K562 (cell line): ENCODE measurements at regions not wholly inside any gene's neighbourhood (a gene's known extent, or its start where the extent isn't known, plus 50 kb on each side); places are given as distances from the start of the nearest gene placed in this dataset.

Source experiments
- ATAC-seq: fragments of 200-7000 bp; cut with Tn5 transposase; 3 replicates; pipeline ENCODE4 v1.9.1; 2020; ENCODE audit warnings: moderate library complexity
- BruUV-seq: library from RNA; stranded (reverse); fragments of 400-500 nt; replicated peaks from 2 replicates; lab custom pipeline; 2021; lab: Mats Ljungman, UMichigan
- CTCF ChIA-PET: fragments of 300-600 bp; formaldehyde crosslinking; extraction: SDS; loops from one replicate; lab custom pipeline; 2021; ENCODE audit warnings: low intra/inter-chr PET ratio; lab: Yijun Ruan, JAX
- POLR2A ChIA-PET: fragments of 300-600, 350-650 bp; sonication (Branson Sonifier 250); formaldehyde crosslinking; extraction: SDS; loops from one replicate; lab custom pipeline; 2021; ENCODE audit warnings: antibody characterized with exemption, inconsistent platforms; lab: Yijun Ruan, JAX
- DNase-seq, 4 experiments: peaks; one replicate each; pipeline versions ENCODE4 v3.0.0 to v3.0.0-alpha.2; 2011 to 2018; ENCODE audit warnings: low spot score in 3 of 4, mixed read lengths in 3 of 4; ENCODE audit errors: extremely low read depth in 1 of 4
- FAIRE-seq: peaks from 2 replicates; lab custom pipeline; 2011; peaks lifted over from hg19 to GRCh38; lab: Jason Lieb, UNC
- H2AFZ ChIP-seq: 2 replicates; pipeline ENCODE4 v1.6.0; 2011; ENCODE audit warnings: low read depth, low read length, control low read depth, inconsistent platforms
- H3K27ac ChIP-seq: fragments of 200-600 bp; 3 replicates; pipeline ENCODE4 v1.8.0; 2011; ENCODE audit warnings: low read depth, mild to moderate bottlenecking, control low read depth, inconsistent platforms, low read length, moderate library complexity, mixed read lengths; ENCODE audit errors: extremely low read depth
- H3K27me3 ChIP-seq, 2 experiments: fragments of 300-600 bp in 1 of 2; 2 replicates in 1 of 2; 3 replicates in 1 of 2; pipeline versions ENCODE4 v1.6.0 to v1.8.0; 2011; ENCODE audit warnings: inconsistent platforms in 2 of 2, low read length in 2 of 2, mild to moderate bottlenecking in 1 of 2, mixed read lengths in 1 of 2, moderate library complexity in 1 of 2; ENCODE audit not compliant: control insufficient read depth in 2 of 2, insufficient read depth in 2 of 2
- H3K36me3 ChIP-seq: fragments of 300-600 bp; 3 replicates; pipeline ENCODE4 v1.8.0; 2011; ENCODE audit warnings: mild to moderate bottlenecking, low read length, inconsistent platforms; ENCODE audit not compliant: control insufficient read depth, insufficient read depth
- H3K4me1 ChIP-seq, 2 experiments: fragments of 200-600 bp in 1 of 2; replicated peaks in 1 of 2; 2 replicates in 1 of 2; 3 replicates in 1 of 2; pipeline versions ENCODE4 v1.5.1 to v1.8.0; 2011; ENCODE audit warnings: inconsistent platforms in 2 of 2, low read length in 2 of 2, mild to moderate bottlenecking in 1 of 2, mixed read lengths in 1 of 2, moderate library complexity in 1 of 2; ENCODE audit not compliant: control insufficient read depth in 2 of 2, insufficient read depth in 2 of 2
- H3K4me2 ChIP-seq: 2 replicates; pipeline ENCODE4 v1.6.1; 2011; ENCODE audit warnings: low read length, control low read depth, inconsistent platforms, mixed read lengths; ENCODE audit not compliant: insufficient read depth
- H3K4me3 ChIP-seq: fragments of 200-600 bp; sonication (generic), shearing (Covaris generic); 2 replicates; pipeline ENCODE4 v1.5.1; 2016; ENCODE audit warnings: control low read depth, inconsistent platforms
- H3K79me2 ChIP-seq: fragments of 200-600 bp; 3 replicates; pipeline ENCODE4 v1.8.0; 2011; ENCODE audit warnings: low read length, inconsistent platforms; ENCODE audit not compliant: control insufficient read depth, insufficient read depth
- H3K9ac ChIP-seq, 2 experiments: 2 replicates each; pipeline versions ENCODE4 v1.6.0 to v1.6.1; 2011; ENCODE audit warnings: low read depth in 2 of 2, low read length in 2 of 2, control low read depth in 1 of 2, inconsistent platforms in 1 of 2, mild to moderate bottlenecking in 1 of 2, mixed read lengths in 1 of 2; ENCODE audit not compliant: insufficient read depth in 1 of 2
- H3K9me1 ChIP-seq: one replicate; pipeline ENCODE4 v1.6.0; 2011; ENCODE audit warnings: inconsistent platforms, mild to moderate bottlenecking, low read length, moderate library complexity; ENCODE audit not compliant: control insufficient read depth, insufficient read depth
- H3K9me3 ChIP-seq: replicated peaks from 2 replicates; pipeline ENCODE4 v1.5.1; 2011; ENCODE audit warnings: low read depth, low read length, inconsistent platforms; ENCODE audit not compliant: control insufficient read depth, insufficient read depth
- H4K20me1 ChIP-seq: replicated peaks from 2 replicates; pipeline ENCODE4 v1.6.1; 2011; ENCODE audit warnings: low read length, inconsistent platforms, mixed read lengths; ENCODE audit not compliant: control insufficient read depth, insufficient read depth
- BHLHE40 ChIP-seq: IDR thresholded peaks from 2 replicates; pipeline ENCODE4 v1.6.1; 2011; ENCODE audit warnings: low read length, improper control_type of control experiment
- ETV5 ChIP-seq: sonication (generic); formaldehyde crosslinking; IDR thresholded peaks from 2 replicates; pipeline ENCODE4 v1.4.0; 2020; ENCODE audit warnings: low read depth, mild to moderate bottlenecking, missing genetic modification reagents
- MEIS2 ChIP-seq: fragments of 450-650 bp; IDR thresholded peaks from 2 replicates; pipeline ENCODE4 v1.6.1; 2014; ENCODE audit warnings: mild to moderate bottlenecking; ENCODE audit not compliant: partially characterized antibody
- MYC ChIP-seq, 2 experiments: fragments of 250-450 bp in 1 of 2; sonication (Bioruptor Pico) in 1 of 2; IDR thresholded peaks; 2 replicates each; pipeline versions ENCODE4 v1.5.1 to v1.6.1; 2012 to 2021; ENCODE audit warnings: low read depth in 2 of 2, borderline replicate concordance in 1 of 2, improper control_type of control experiment in 1 of 2, low read length in 1 of 2, mild to moderate bottlenecking in 1 of 2, moderate library complexity in 1 of 2
- TARDBP ChIP-seq: fragments of 450-650 bp; IDR thresholded peaks from 2 replicates; pipeline ENCODE4 v1.6.1; 2016
- ZNF311 ChIP-seq: fragments of 250-450 bp; sonication (Bioruptor Pico); IDR thresholded peaks from 2 replicates; pipeline ENCODE4 v1.4.0; 2020; ENCODE audit warnings: mild to moderate bottlenecking, moderate library complexity
- ZNF384 ChIP-seq: IDR thresholded peaks from 2 replicates; pipeline ENCODE4 v1.6.1; 2012; ENCODE audit warnings: low read depth, low read length, improper control_type of control experiment
- WGBS: fragments of 100-300 bp; shearing (Covaris generic); methylation state at CpG from one replicate; pipeline ENCODE4 v1.1.6; 2016; ENCODE audit warnings: low coverage, mixed read lengths; ENCODE audit not compliant: insufficient coverage; ENCODE audit errors: missing lambda C conversion rate; 5-methylcytosine and 5-hydroxymethylcytosine counted together
- in situ Hi-C: fragments of 300-500 bp; cut with MboI; formaldehyde crosslinking; loops from 4 replicates; pipeline ENCODE4 v1.15.0; 2018; ENCODE audit warnings: inconsistent platforms, mixed read lengths
- intact Hi-C: fragments of 100-400 bp; cut with micrococcal nuclease; formaldehyde crosslinking; loops from 2 replicates; pipeline ENCODE4 v1.14.2; 2022
- TF ChIP-seq, protein P1 (sequence below): fragments of 450-650 bp; formaldehyde crosslinking; IDR thresholded peaks from 2 replicates; pipeline ENCODE4 v1.4.0; 2020; ENCODE audit warnings: mild to moderate bottlenecking, moderate library complexity
- TF ChIP-seq, protein P2 (sequence below): sonication (generic); formaldehyde crosslinking; IDR thresholded peaks from 2 replicates; pipeline ENCODE4 v1.8.1; 2022; ENCODE audit warnings: missing genetic modification reagents
- TF ChIP-seq, protein P3 (sequence below), 2 experiments: fragments of 450-650 bp in 1 of 2; IDR thresholded peaks; 2 replicates each; pipeline ENCODE4 v1.6.1; 2011 to 2017; ENCODE audit warnings: low read depth in 2 of 2, antibody characterized with exemption in 1 of 2, borderline replicate concordance in 1 of 2, low read length in 1 of 2, mild to moderate bottlenecking in 1 of 2, mixed read lengths in 1 of 2; ENCODE audit not compliant: control insufficient read depth in 1 of 2

DNA sequence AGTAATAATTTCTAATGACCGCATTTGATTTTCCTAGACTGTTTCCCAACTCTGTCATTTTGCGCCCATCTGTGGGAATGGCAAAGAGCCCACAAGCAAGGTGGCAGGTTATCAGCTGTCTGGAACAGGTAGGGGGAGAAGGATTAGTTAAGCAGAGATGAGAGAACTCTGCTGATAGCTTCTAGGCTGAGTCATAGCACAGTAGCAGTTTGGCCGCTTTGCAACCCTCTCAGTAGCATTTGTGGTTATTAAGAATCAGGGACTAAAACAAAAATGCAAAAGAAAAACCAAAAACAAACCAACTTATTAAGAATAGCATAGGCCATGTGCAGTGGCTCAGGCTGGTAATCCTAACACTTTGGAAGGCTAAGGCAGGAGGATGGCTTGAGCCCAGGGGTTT lies 602.7 kb upstream of the SORCS1 start:
- no peaks in the 10 kb centered on the region for H3K27me3 ChIP-seq
- H2AFZ ChIP-seq, result no peak overlapping the region
- DNase-seq (no peak), FAIRE-seq (no peak), ATAC-seq (no peak)
- WGBS, result 0% methylated on average over 3 of the region's 3 CpGs
- no peaks in the 10 kb centered on the region for H3K4me1 ChIP-seq
- no peaks in the 10 kb centered on the region for H3K9me1 ChIP-seq
- H3K4me2 ChIP-seq, result no peak overlapping the region
- H3K9ac ChIP-seq, result no peak overlapping the region
- in situ Hi-C loops (no loop called here), intact Hi-C loops (no loop called here)
- no peak overlapping the region for H3K27ac ChIP-seq
- TF ChIP-seq, protein P1, sequence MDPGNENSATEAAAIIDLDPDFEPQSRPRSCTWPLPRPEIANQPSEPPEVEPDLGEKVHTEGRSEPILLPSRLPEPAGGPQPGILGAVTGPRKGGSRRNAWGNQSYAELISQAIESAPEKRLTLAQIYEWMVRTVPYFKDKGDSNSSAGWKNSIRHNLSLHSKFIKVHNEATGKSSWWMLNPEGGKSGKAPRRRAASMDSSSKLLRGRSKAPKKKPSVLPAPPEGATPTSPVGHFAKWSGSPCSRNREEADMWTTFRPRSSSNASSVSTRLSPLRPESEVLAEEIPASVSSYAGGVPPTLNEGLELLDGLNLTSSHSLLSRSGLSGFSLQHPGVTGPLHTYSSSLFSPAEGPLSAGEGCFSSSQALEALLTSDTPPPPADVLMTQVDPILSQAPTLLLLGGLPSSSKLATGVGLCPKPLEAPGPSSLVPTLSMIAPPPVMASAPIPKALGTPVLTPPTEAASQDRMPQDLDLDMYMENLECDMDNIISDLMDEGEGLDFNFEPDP (CRISPR knock-in tag), result no peak
- TF ChIP-seq ZNF311 (CRISPR knock-in tag), result no peak
- no peak for TF ChIP-seq BHLHE40
- TF ChIP-seq MYC (IDR thresholded peaks at IDR 0.05; ENCODE audit: low read depth, low read length), result no peak
- no peak for TF ChIP-seq MYC (CRISPR knock-in tag; IDR thresholded peaks at IDR 0.05; ENCODE audit: borderline replicate concordance, low read depth)
- no TSS peak for BruUV-seq
- H3K36me3 ChIP-seq, result no peaks in the 10 kb centered on the region
- H3K79me2 ChIP-seq, result no peaks in the 10 kb centered on the region
- ChIA-PET CTCF (no interaction called here), POLR2A (no interaction called here)
- no peaks in the 10 kb centered on the region for H4K20me1 ChIP-seq
- H3K4me3 ChIP-seq, result no peak overlapping the region
- H3K9me3 ChIP-seq, result no peaks in the 10 kb centered on the region

DNA sequence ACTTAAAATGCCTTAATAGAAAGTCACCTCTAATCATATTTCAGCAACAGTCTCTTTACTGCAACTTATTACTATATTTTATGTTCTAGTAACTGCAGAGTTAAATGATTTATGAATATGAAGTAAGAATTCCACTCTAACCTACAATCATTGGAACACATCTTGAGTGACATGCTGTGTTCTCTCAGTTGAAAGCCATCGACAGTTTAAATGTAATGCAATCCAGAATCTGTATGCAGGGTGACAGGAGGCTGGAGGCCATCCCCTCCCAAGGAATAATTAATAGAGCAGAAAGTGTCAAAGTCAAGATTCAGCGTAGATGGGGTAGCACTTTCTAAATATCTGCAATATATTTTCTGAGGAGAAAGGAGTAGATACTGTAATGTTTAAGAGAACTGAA lies 590.3 kb upstream of the SORCS1 start:
- in situ Hi-C loops, result no loop called here
- no peak overlapping the region for H3K9ac ChIP-seq
- no peak overlapping the region for H3K4me2 ChIP-seq
- no peaks in the 10 kb centered on the region for H3K9me3 ChIP-seq
- H3K27me3 ChIP-seq, result no peaks in the 10 kb centered on the region
- H3K4me1 ChIP-seq, result no peaks in the 10 kb centered on the region
- no peaks in the 10 kb centered on the region for H3K9me1 ChIP-seq
- no peak overlapping the region for H3K4me3 ChIP-seq
- ATAC-seq (no peak), FAIRE-seq (no peak), DNase-seq (no peak)
- H3K36me3 ChIP-seq, result no peaks in the 10 kb centered on the region
- no TSS peak for BruUV-seq
- H3K79me2 ChIP-seq, result no peaks in the 10 kb centered on the region
- intact Hi-C loops, result no loop called here
- H3K27ac ChIP-seq, result no peak overlapping the region
- H4K20me1 ChIP-seq, result no peaks in the 10 kb centered on the region
- H2AFZ ChIP-seq, result no peak overlapping the region
- CTCF ChIA-PET, result no interaction called here
- WGBS, result 7% methylated on average over 2 of the region's 2 CpGs
- POLR2A ChIA-PET, result no interaction called here
- TF ChIP-seq, protein P2, sequence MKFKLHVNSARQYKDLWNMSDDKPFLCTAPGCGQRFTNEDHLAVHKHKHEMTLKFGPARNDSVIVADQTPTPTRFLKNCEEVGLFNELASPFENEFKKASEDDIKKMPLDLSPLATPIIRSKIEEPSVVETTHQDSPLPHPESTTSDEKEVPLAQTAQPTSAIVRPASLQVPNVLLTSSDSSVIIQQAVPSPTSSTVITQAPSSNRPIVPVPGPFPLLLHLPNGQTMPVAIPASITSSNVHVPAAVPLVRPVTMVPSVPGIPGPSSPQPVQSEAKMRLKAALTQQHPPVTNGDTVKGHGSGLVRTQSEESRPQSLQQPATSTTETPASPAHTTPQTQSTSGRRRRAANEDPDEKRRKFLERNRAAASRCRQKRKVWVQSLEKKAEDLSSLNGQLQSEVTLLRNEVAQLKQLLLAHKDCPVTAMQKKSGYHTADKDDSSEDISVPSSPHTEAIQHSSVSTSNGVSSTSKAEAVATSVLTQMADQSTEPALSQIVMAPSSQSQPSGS, result no peak
- TF ChIP-seq, protein P3, sequence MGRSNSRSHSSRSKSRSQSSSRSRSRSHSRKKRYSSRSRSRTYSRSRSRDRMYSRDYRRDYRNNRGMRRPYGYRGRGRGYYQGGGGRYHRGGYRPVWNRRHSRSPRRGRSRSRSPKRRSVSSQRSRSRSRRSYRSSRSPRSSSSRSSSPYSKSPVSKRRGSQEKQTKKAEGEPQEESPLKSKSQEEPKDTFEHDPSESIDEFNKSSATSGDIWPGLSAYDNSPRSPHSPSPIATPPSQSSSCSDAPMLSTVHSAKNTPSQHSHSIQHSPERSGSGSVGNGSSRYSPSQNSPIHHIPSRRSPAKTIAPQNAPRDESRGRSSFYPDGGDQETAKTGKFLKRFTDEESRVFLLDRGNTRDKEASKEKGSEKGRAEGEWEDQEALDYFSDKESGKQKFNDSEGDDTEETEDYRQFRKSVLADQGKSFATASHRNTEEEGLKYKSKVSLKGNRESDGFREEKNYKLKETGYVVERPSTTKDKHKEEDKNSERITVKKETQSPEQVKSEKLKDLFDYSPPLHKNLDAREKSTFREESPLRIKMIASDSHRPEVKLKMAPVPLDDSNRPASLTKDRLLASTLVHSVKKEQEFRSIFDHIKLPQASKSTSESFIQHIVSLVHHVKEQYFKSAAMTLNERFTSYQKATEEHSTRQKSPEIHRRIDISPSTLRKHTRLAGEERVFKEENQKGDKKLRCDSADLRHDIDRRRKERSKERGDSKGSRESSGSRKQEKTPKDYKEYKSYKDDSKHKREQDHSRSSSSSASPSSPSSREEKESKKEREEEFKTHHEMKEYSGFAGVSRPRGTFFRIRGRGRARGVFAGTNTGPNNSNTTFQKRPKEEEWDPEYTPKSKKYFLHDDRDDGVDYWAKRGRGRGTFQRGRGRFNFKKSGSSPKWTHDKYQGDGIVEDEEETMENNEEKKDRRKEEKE (IDR thresholded peaks at IDR 0.05; ENCODE audit: borderline replicate concordance in 1 of 2, control insufficient read depth in 1 of 2, low read depth in 2 of 2, low read length in 1 of 2), result no peak
- no peak for TF ChIP-seq ZNF384
- no peak for TF ChIP-seq MEIS2
- no peak for TF ChIP-seq ETV5 (CRISPR knock-in tag)
- TF ChIP-seq TARDBP, result no peak
